Nucleus accumbens (tissue), 56 donors: ENCODE measurements at regions not wholly inside any gene's neighbourhood (a gene's known extent, or its start where the extent isn't known, plus 50 kb on each side); places are given as distances from the start of the nearest gene placed in this dataset.
"Not testable (repeated sequence)": the region's sequence is repeated elsewhere in the genome, so short reads cannot be mapped to it uniquely, and the experiment has no call there.

ENCODE experiments used
- DNase-seq, 56 donors: peaks; one replicate each; lab custom pipeline; 2025; lab: John Stamatoyannopoulos, UW

- DNase-seq = no peak
These were observed 121.2 kb upstream of the VPREB1 start for GRCh38 chr22:22123118-22123959.

GRCh38 chr22:22122348-22123117 lies 122.1 kb upstream of the VPREB1 start:
- no peak for DNase-seq

GRCh38 chr22:22121445-22121844 lies 123.1 kb upstream of the VPREB1 start:
- no peak for DNase-seq

GRCh38 chr22:22120160-22120559 lies 124.4 kb upstream of the VPREB1 start:
- DNase-seq = no peak

- DNase-seq = no peak
These were observed 125.6 kb upstream of the VPREB1 start for GRCh38 chr22:22118987-22119386.

DNA sequence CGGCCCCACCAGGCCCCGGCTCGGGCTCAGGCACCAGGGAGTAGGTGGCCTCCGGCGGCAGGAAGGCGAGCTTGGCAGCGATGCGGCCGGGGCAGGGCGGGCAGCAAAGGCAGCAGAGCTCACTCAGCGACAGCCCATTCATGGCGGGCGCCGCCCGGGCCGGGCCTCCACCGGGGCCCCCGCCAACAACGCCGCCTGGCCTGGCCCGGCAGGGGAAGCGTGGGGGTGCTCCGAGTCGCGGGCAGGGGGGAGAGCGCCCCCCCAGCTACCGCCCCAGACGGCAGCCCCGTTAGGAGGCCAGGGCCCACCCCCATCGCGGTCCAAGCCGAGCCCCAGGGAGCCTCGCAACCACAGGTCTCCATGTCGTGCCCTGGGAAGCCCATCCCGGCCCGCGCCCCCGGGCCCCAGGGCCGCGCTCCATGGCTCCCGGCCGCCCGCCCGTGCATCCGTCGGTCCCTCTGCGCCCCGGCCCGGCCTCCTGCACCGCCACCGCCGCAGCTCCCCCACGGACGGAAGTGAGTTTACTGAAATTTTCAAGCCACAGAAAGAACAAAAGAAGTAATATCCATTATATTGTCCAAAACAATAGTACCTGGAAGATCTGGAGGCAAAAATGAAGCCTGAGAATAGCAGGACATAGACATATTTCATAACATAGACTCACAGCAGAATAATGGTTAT lies 126.6 kb upstream of the VPREB1 start:
- DNase-seq = not testable (repeated sequence)

DNA sequence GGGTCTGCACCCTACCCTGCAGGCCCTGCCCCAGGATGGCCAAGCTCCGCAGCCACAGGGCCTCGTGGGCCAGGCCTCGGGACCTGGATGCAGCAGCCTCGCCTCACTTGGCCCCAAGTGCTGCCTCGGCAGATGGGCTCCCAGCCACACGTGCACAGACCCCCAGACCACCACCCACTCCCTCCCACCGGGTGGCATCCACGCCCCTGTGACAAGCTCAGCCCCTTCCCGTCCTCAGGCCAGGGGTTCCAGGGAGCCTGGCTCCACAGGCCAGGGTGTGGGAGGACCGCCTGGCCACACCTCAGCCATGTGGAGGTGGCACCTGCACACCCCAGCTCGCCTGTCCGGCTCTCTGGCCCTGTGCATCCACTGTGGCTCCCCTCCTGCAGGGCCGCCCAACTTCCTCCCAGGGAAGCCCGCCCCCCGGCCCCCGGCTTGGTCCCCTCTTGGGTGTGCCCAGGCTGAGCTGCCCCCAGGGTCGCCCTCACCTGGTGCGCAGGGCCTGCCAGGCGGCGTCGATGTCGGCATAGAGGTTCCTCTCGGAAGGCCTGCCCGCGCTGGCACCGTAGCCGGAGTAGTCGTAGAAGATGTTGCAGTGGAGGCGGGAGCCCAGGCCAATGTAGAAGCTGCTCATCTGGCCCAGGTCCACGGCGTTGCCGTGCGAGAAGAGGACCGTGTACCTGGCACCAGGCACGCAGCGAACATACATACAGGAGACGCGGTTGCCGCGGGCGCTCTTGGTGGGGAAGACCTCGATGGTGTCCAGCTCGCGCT lies 127.4 kb upstream of the VPREB1 start:
- DNase-seq = not testable (repeated sequence)

- DNase-seq = no peak
These were observed 130.9 kb upstream of the VPREB1 start for GRCh38 chr22:22113701-22114100.

- no peak for DNase-seq
These were observed 130.1 kb upstream of the TOP3B start for GRCh38 chr22:22112533-22113294.

GRCh38 chr22:22111983-22112382 lies 129.4 kb upstream of the TOP3B start:
- no peak for DNase-seq

DNA sequence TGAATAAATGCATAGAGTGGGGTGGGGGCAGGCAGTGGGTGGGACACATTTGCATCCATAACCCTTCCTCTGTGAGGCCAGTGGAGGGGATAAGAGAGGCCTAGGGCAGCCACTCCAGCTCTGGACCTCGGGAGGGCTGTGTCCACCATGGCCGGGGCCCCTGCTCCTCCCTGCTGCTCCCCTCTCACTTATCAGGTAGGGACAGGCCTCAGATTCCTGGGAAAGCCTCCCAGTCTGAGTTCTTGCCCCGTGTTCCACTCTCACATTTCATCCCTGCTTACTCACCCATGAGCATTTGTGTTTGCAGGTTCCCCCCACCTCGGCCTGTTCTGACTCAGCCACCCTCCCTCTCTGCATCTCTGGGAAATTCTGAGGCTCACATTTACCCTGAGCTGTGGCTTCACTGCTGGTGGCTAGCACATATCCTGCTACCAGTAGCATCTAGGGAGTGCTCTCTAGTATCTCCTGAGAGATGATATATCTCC lies 128.7 kb upstream of the TOP3B start:
- no peak for DNase-seq

GRCh38 chr22:22110548-22111266 lies 128.1 kb upstream of the TOP3B start:
- DNase-seq = peak in 47 of 56 donors; percentile 2 to 80 (median 38)

GRCh38 chr22:22109693-22110466 lies 127.3 kb upstream of the TOP3B start:
- DNase-seq = no peak

- no peak for DNase-seq
These were observed 124.3 kb upstream of the TOP3B start for GRCh38 chr22:22106855-22107254.

- no peak for DNase-seq
These were observed 122.8 kb upstream of the TOP3B start for GRCh38 chr22:22105364-22105763.

DNA sequence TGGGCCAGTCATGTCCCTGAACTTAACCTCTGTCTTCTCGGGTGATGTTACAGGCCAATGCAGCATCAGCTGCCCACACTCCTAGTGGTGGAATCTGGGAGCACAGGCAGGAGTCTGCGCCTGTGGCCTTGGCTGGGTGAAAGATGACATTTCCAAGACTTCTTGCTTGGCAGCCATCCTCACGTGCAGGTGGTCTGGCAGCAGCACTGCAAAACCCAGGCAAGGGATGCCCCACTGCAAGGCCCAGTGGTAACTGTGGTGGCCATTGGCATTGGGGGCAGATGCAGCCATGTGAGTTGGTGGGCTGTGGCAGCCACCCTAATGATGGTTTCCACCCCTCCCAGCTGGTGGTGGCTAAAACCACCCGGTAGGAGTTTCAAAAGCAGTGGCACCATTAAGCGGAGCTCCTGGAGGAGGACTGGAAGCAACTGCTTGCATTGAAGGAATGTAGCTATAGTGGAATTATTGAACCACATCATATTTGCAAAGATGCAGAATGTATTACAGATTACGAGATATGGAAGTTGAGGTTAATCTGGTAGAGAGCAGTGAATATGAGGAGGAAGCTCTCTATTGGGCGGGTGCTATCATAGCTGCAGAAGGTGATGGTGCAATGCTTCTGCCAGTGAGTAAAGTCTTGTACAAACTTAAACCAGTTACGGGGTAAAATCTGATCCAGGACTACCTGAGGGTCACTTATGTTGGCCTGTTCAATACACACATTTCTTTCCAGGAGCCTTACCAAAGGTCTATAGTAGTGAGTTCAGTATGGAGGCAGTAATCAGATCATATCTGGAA lies 120.7 kb upstream of the TOP3B start:
- DNase-seq = no peak
